ENCODE measurements at regions not wholly inside any gene's neighbourhood (a gene's known extent, or its start where the extent isn't known, plus 50 kb on each side); places are given as distances from the start of the nearest gene placed in this dataset.
"Not testable (repeated sequence)": the region's sequence is repeated elsewhere in the genome, so short reads cannot be mapped to it uniquely, and the experiment has no call there.

DNA sequence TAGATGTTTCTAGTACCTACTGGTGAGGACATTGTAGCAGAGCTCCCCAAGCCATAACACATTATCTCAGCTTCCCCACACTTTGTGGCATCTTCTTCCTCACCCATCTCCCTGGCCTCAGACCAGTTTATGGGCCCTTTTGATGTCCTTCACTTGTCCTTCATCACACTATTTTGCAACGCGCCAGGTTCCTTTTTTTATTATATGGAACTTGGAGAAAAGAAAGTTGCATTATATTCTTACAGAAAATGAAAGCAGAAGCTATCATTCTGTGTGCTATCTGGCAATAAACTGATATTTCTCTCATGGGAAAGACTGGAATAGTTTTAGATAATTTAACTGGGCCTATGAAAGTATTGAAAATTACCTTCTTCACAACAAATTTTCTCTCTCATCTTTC is 196.9 kb upstream of the ETV3 start:
- ATAC-seq, result no peak
- TF ChIP-seq ESRRG (CRISPR knock-in tag; IDR thresholded peaks at IDR 0.05) (no peak), TCF4 (CRISPR knock-in tag; IDR thresholded peaks at IDR 0.05; ENCODE audit: borderline replicate concordance) (no peak), CSDC2 (CRISPR knock-in tag; IDR thresholded peaks at IDR 0.05) (no peak), PPARA (CRISPR knock-in tag; IDR thresholded peaks at IDR 0.05; ENCODE audit: borderline replicate concordance) (no peak), OSR1 (CRISPR knock-in tag; IDR thresholded peaks at IDR 0.05) (no peak), TOX (CRISPR knock-in tag; IDR thresholded peaks at IDR 0.05; ENCODE audit: borderline replicate concordance) (no peak), GLIS3 (CRISPR knock-in tag; IDR thresholded peaks at IDR 0.05) (no peak), ISL1 (CRISPR knock-in tag; IDR thresholded peaks at IDR 0.05) (no peak), SNAI2 (CRISPR knock-in tag; IDR thresholded peaks at IDR 0.05) (no peak), ZNF8 (CRISPR knock-in tag; IDR thresholded peaks at IDR 0.05) (no peak), ZNF70 (CRISPR knock-in tag; IDR thresholded peaks at IDR 0.05) (no peak), ZC3H10 (CRISPR knock-in tag; IDR thresholded peaks at IDR 0.05) (no peak), RARB (CRISPR knock-in tag; IDR thresholded peaks at IDR 0.05) (no peak), BACH2 (CRISPR knock-in tag; IDR thresholded peaks at IDR 0.05; ENCODE audit: borderline replicate concordance) (no peak)

DNA sequence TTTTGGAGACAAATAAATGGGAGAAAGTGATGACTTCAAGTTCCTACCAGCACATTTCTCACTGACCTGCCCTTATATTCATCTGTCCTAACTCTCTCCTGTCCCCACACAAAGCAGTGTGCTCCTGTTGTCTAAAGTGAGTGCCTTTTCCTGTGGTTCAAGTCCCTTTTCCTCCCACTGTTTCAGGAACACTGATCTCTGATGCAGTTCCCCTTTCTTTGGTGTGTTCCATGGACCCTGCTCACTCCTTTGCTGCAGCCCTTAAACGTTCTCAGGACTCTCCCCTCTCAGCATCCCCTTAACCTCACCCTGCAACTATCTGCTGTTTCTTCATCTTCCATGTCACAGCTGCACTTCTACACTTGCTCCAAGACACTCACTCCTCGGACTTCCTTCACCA is 195.8 kb upstream of the ETV3 start:
- TF ChIP-seq, protein P1, sequence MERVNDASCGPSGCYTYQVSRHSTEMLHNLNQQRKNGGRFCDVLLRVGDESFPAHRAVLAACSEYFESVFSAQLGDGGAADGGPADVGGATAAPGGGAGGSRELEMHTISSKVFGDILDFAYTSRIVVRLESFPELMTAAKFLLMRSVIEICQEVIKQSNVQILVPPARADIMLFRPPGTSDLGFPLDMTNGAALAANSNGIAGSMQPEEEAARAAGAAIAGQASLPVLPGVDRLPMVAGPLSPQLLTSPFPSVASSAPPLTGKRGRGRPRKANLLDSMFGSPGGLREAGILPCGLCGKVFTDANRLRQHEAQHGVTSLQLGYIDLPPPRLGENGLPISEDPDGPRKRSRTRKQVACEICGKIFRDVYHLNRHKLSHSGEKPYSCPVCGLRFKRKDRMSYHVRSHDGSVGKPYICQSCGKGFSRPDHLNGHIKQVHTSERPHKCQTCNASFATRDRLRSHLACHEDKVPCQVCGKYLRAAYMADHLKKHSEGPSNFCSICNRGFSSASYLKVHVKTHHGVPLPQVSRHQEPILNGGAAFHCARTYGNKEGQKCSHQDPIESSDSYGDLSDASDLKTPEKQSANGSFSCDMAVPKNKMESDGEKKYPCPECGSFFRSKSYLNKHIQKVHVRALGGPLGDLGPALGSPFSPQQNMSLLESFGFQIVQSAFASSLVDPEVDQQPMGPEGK (CRISPR knock-in tag; IDR thresholded peaks at IDR 0.05; ENCODE audit: borderline replicate concordance), result no peak
- TF ChIP-seq ESRRG (CRISPR knock-in tag; IDR thresholded peaks at IDR 0.05) (no peak), ZC3H10 (CRISPR knock-in tag; IDR thresholded peaks at IDR 0.05) (no peak), PPARA (CRISPR knock-in tag; IDR thresholded peaks at IDR 0.05; ENCODE audit: borderline replicate concordance) (no peak), ZNF70 (CRISPR knock-in tag; IDR thresholded peaks at IDR 0.05) (no peak), SNAI2 (CRISPR knock-in tag; IDR thresholded peaks at IDR 0.05) (no peak), ARNTL (CRISPR knock-in tag; IDR thresholded peaks at IDR 0.05; ENCODE audit: borderline replicate concordance, low read depth) (no peak), ISL1 (CRISPR knock-in tag; IDR thresholded peaks at IDR 0.05) (no peak), ZNF8 (CRISPR knock-in tag; IDR thresholded peaks at IDR 0.05) (no peak)
- TF ChIP-seq, protein P2, sequence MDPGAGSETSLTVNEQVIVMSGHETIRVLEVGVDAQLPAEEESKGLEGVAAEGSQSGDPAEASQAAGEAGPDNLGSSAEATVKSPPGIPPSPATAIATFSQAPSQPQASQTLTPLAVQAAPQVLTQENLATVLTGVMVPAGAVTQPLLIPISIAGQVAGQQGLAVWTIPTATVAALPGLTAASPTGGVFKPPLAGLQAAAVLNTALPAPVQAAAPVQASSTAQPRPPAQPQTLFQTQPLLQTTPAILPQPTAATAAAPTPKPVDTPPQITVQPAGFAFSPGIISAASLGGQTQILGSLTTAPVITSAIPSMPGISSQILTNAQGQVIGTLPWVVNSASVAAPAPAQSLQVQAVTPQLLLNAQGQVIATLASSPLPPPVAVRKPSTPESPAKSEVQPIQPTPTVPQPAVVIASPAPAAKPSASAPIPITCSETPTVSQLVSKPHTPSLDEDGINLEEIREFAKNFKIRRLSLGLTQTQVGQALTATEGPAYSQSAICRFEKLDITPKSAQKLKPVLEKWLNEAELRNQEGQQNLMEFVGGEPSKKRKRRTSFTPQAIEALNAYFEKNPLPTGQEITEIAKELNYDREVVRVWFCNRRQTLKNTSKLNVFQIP (CRISPR knock-in tag; IDR thresholded peaks at IDR 0.05; ENCODE audit: borderline replicate concordance, low read depth), result no peak
- TF ChIP-seq, protein P3, sequence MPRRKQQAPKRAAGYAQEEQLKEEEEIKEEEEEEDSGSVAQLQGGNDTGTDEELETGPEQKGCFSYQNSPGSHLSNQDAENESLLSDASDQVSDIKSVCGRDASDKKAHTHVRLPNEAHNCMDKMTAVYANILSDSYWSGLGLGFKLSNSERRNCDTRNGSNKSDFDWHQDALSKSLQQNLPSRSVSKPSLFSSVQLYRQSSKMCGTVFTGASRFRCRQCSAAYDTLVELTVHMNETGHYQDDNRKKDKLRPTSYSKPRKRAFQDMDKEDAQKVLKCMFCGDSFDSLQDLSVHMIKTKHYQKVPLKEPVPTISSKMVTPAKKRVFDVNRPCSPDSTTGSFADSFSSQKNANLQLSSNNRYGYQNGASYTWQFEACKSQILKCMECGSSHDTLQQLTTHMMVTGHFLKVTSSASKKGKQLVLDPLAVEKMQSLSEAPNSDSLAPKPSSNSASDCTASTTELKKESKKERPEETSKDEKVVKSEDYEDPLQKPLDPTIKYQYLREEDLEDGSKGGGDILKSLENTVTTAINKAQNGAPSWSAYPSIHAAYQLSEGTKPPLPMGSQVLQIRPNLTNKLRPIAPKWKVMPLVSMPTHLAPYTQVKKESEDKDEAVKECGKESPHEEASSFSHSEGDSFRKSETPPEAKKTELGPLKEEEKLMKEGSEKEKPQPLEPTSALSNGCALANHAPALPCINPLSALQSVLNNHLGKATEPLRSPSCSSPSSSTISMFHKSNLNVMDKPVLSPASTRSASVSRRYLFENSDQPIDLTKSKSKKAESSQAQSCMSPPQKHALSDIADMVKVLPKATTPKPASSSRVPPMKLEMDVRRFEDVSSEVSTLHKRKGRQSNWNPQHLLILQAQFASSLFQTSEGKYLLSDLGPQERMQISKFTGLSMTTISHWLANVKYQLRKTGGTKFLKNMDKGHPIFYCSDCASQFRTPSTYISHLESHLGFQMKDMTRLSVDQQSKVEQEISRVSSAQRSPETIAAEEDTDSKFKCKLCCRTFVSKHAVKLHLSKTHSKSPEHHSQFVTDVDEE (CRISPR knock-in tag; IDR thresholded peaks at IDR 0.05), result no peak
- ATAC-seq, result no peak

DNA sequence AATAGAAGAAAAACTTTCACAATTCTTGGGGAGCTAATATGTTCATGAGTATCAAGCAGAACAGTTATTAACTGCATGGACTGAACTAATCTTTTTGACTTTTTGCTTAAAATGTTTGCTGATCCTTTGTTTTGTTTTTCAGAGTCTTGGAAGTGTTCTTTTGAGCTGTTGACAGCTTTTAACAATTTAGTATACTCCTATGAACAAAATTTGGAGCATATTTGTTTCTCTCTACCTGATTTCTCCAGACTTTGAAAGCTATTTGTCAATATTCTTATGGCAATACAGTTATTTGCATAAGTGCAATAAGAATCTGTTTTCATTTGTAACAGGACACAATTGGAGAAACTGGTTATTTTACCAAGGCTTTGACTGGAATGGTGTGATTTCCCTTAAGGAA is 192.0 kb upstream of the ETV3 start:
- ATAC-seq, result not testable (repeated sequence)

DNA sequence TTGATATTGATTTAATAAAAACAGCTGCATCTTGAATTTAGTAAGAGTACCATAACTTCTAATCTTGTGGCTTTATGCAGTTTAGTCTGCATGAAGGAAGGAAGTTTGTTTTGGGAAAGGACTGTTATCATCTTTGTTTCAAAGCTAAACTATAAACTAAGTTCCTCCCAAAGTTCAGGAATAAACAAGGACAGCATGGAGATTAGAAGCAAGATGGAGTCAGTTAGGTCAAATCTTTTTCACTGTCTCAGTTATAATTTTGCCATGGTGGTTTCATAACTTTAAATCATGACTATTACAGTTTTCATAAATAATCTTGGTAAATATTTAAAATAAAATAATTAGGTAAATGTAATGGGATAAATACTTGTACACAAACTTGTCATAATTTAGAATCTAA is 189.9 kb upstream of the ETV3 start:
- ATAC-seq, result not testable (repeated sequence)

DNA sequence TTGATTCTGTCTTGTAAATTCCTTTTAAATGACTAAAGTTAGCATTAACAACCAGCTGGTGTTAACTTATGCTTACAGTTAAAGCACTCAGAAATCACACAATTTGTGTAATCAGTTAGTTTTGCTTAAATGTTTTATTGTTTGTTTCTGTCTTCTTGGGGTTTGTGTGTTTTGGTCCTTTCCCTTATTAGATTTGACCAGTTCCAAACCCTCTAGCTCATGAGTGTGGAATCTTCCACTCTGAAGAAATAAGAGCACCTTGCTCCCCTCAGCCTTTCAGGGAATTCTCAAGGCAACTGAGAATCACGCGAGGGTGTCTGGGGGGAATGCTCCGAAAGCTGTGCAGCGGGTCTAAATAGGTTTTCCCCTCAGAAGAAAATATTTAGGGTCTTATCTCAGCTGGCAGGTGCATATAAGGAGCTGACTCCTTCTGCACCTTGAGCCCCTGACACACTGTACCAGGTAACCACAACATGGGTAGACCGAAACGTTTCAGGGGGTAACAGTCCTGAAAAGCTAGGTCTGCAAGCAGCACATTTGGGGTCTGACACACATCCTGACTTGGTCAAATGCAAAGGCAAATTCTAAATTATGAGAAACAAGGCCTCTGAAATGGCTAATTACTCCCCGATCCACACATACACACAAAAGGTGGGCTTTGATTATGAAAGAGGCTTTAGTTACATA is 188.1 kb upstream of the ETV3 start:
- ATAC-seq, result no peak
- TF ChIP-seq OSR1 (CRISPR knock-in tag; IDR thresholded peaks at IDR 0.05), result no peak
- TF ChIP-seq, protein P2 (CRISPR knock-in tag; IDR thresholded peaks at IDR 0.05; ENCODE audit: borderline replicate concordance, low read depth), result no peak
- TF ChIP-seq, protein P1 (CRISPR knock-in tag; IDR thresholded peaks at IDR 0.05; ENCODE audit: borderline replicate concordance), result no peak
- TF ChIP-seq ZNF8 (CRISPR knock-in tag; IDR thresholded peaks at IDR 0.05), result no peak
- TF ChIP-seq BACH2 (CRISPR knock-in tag; IDR thresholded peaks at IDR 0.05; ENCODE audit: borderline replicate concordance), result no peak
- no peak for TF ChIP-seq ZNF70 (CRISPR knock-in tag; IDR thresholded peaks at IDR 0.05)
- TF ChIP-seq, protein P4, sequence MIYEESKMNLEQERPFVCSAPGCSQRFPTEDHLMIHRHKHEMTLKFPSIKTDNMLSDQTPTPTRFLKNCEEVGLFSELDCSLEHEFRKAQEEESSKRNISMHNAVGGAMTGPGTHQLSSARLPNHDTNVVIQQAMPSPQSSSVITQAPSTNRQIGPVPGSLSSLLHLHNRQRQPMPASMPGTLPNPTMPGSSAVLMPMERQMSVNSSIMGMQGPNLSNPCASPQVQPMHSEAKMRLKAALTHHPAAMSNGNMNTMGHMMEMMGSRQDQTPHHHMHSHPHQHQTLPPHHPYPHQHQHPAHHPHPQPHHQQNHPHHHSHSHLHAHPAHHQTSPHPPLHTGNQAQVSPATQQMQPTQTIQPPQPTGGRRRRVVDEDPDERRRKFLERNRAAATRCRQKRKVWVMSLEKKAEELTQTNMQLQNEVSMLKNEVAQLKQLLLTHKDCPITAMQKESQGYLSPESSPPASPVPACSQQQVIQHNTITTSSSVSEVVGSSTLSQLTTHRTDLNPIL (CRISPR knock-in tag; IDR thresholded peaks at IDR 0.05; ENCODE audit: low read depth), result no peak
- no peak for TF ChIP-seq SNAI2 (CRISPR knock-in tag; IDR thresholded peaks at IDR 0.05)
- TF ChIP-seq RARB (CRISPR knock-in tag; IDR thresholded peaks at IDR 0.05), result no peak

Data from SK-N-SH treated with all-trans-retinoic acid at 6 μM for 48 hours (cell line).